SH-SY5Y (cell line): ENCODE measurements at regions not wholly inside any gene's neighbourhood (a gene's known extent, or its start where the extent isn't known, plus 50 kb on each side); places are given as distances from the start of the nearest gene placed in this dataset.

Experiments used
- GATA2 ChIP-seq: IDR thresholded peaks from 2 replicates; pipeline ENCODE4 v1.6.1; 2011; ENCODE audit warnings: mild to moderate bottlenecking, low read depth, low read length
- GATA3 ChIP-seq: IDR thresholded peaks from 2 replicates; pipeline ENCODE4 v1.6.1; 2011; ENCODE audit warnings: low read depth, mild to moderate bottlenecking, low read length, moderate library complexity

GRCh38 chr6:43900916-43901732 lies 131.1 kb downstream of the VEGFA start:
- TF ChIP-seq GATA2 (no peak), GATA3 (no peak)
